ENCODE measurements at regions not wholly inside any gene's neighbourhood (a gene's known extent, or its start where the extent isn't known, plus 50 kb on each side); places are given as distances from the start of the nearest gene placed in this dataset.

GRCh38 chr13:105165449-105166125 lies 1369.9 kb downstream of the EFNB2 start:
- intact Hi-C loops (cut with DNase I): no loop called here
- Histone ChIP-seq H3K4me3 (no peak overlapping the region), H3K36me3 (no peaks in the 10 kb centered on the region), H3K4me1 (no peaks in the 10 kb centered on the region), H3K27me3 (no peaks in the 10 kb centered on the region), H3K9me3 (peaks cover 0 to 5% (median 0%) of the 10 kb centered on the region in 4 donors), H3K27ac (replicated peaks in 1 of 4) (no peak overlapping the region)
- WGBS: 29% methylated on average over 2 of the region's 2 CpGs
- TF ChIP-seq EP300 (IDR thresholded peaks at IDR 0.05) (no peak), POLR2AphosphoS5 (IDR thresholded peaks at IDR 0.05) (no peak), POLR2A (IDR thresholded peaks at IDR 0.05; ENCODE audit: low read depth) (no peak), CTCF (IDR thresholded peaks at IDR 0.05) (no peak)
- DNase-seq (ENCODE audit: extremely low spot score): no peak

GRCh38 chr13:105159841-105160240 lies 1375.6 kb downstream of the EFNB2 start:
- 79% methylated on average over 1 of the region's 1 CpG for WGBS
- intact Hi-C loops (cut with DNase I): no loop called here
- no peak for TF ChIP-seq POLR2A (IDR thresholded peaks at IDR 0.05; ENCODE audit: low read depth)
- no peak for TF ChIP-seq EP300 (IDR thresholded peaks at IDR 0.05)
- TF ChIP-seq POLR2AphosphoS5 (IDR thresholded peaks at IDR 0.05): no peak
- TF ChIP-seq CTCF (IDR thresholded peaks at IDR 0.05): no peak

GRCh38 chr13:105153611-105154010 lies 1381.9 kb downstream of the EFNB2 start:
- Histone ChIP-seq H3K27ac (replicated peaks in 1 of 4) (no peak overlapping the region), H3K9me3 (no peaks in the 10 kb centered on the region), H3K27me3 (no peaks in the 10 kb centered on the region), H3K4me3 (no peak overlapping the region), H3K36me3 (no peaks in the 10 kb centered on the region), H3K4me1 (no peaks in the 10 kb centered on the region)
- TF ChIP-seq POLR2A (IDR thresholded peaks at IDR 0.05; ENCODE audit: low read depth) (no peak), POLR2AphosphoS5 (IDR thresholded peaks at IDR 0.05) (no peak), EP300 (IDR thresholded peaks at IDR 0.05) (no peak), CTCF (IDR thresholded peaks at IDR 0.05) (no peak)
- intact Hi-C loops (cut with DNase I): no loop called here
- WGBS: 51% methylated on average over 1 of the region's 1 CpG
- no peak for DNase-seq (ENCODE audit: extremely low spot score)

More at GRCh38 chr13:105159841-105160240, 1375.6 kb downstream of the EFNB2 start:
- H3K9me3 ChIP-seq: no peaks in the 10 kb centered on the region
- no peak for DNase-seq (ENCODE audit: extremely low spot score)
- H3K4me1 ChIP-seq: no peaks in the 10 kb centered on the region
- no peak overlapping the region for H3K27ac ChIP-seq (replicated peaks in 1 of 4)
- no peaks in the 10 kb centered on the region for H3K36me3 ChIP-seq
- no peak overlapping the region for H3K4me3 ChIP-seq
- H3K27me3 ChIP-seq: no peaks in the 10 kb centered on the region

GRCh38 chr13:105151639-105152038 lies 1383.8 kb downstream of the EFNB2 start:
- Histone ChIP-seq H3K4me1 (no peaks in the 10 kb centered on the region), H3K27me3 (no peaks in the 10 kb centered on the region), H3K27ac (replicated peaks in 1 of 4) (no peak overlapping the region), H3K36me3 (no peaks in the 10 kb centered on the region), H3K9me3 (no peaks in the 10 kb centered on the region), H3K4me3 (no peak overlapping the region)
- 88% methylated on average over 3 of the region's 3 CpGs for WGBS
- no peak for TF ChIP-seq POLR2AphosphoS5 (IDR thresholded peaks at IDR 0.05)
- TF ChIP-seq POLR2A (IDR thresholded peaks at IDR 0.05; ENCODE audit: low read depth): no peak
- no peak for TF ChIP-seq EP300 (IDR thresholded peaks at IDR 0.05)
- no peak for TF ChIP-seq CTCF (IDR thresholded peaks at IDR 0.05)
- intact Hi-C loops (cut with DNase I): no loop called here
- no peak for DNase-seq (ENCODE audit: extremely low spot score)

GRCh38 chr13:105147461-105147860 lies 1388.0 kb downstream of the EFNB2 start:
- no peak for DNase-seq (ENCODE audit: extremely low spot score)
- intact Hi-C loops (cut with DNase I): no loop called here
- Histone ChIP-seq H3K4me1 (no peaks in the 10 kb centered on the region), H3K36me3 (no peaks in the 10 kb centered on the region), H3K27ac (replicated peaks in 1 of 4) (no peak overlapping the region), H3K4me3 (no peak overlapping the region), H3K27me3 (no peaks in the 10 kb centered on the region), H3K9me3 (no peaks in the 10 kb centered on the region)
- WGBS: 80% methylated on average over 4 of the region's 4 CpGs
- TF ChIP-seq EP300 (IDR thresholded peaks at IDR 0.05) (no peak), CTCF (IDR thresholded peaks at IDR 0.05) (no peak), POLR2A (IDR thresholded peaks at IDR 0.05; ENCODE audit: low read depth) (no peak), POLR2AphosphoS5 (IDR thresholded peaks at IDR 0.05) (no peak)

Measured in esophagus muscularis mucosa (tissue), 4 donors.